ENCODE measurements at regions not wholly inside any gene's neighbourhood (a gene's known extent, or its start where the extent isn't known, plus 50 kb on each side); places are given as distances from the start of the nearest gene placed in this dataset.
"Not testable (repeated sequence)": the region's sequence is repeated elsewhere in the genome, so short reads cannot be mapped to it uniquely, and the experiment has no call there.

DNA sequence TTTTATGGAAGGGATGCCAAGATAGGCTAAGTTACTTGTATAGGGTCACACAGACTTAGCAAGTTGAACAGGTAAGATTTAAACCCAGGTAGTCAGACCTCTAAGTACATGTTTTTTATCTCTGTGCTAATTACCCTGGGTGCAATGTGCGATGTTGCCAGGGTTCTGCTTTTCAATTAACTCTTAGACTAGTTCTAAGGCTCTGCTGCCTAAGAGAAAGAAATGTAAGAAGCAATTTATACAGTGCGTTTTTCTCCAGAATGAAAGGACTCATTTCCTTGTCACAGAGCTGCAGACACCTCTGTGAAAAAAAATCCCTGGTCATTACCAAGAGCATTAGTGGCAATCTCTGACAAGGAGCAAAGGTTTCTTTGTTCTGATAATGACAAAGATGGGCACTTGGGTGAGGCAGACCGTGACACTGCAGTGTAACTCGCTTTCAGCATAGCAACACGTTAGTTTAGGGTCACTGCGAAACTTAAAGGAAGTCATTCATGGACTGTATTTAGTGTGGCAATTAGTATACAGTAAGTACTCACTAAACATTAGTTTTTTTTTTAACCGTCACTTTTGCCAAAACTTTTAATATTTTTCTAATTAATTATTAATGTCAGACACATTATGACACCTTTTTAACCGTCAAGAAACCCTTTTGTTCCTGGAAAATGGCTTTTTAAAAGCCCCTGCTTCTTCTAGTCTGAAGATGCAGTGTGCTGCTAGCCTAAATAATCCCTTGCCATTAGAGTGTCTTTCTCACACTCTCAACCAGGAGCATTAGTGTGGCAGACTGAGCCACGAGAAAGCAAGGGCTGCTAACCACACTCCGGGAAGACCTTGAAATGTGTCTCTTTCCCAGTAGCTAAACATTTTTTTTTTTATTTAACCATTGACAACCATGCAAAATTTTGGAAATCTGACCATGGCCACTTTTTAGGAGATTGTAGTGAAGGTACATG, 520.0 kb upstream of the C9orf72 start:
- DNase-seq, result no peak

DNA sequence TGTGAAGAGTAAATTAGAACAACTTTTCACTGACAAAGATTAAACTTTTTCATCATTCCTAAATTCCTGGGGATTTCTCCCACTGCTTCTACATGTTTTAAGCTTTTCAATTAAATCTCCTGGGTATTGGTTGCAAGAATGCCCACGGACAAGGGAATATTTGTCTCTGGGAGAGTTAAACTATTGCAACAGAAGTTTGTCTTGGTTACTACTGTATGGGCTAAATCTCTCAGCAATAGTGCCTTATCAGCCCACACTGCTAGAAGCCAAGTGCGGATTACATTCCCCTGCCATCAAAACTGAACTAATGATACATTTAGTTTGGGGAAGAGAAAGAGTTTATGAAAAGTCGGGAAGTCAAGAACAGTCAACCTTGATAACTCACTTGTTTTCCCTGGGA, 528.2 kb upstream of the C9orf72 start:
- no peak for DNase-seq

DNA sequence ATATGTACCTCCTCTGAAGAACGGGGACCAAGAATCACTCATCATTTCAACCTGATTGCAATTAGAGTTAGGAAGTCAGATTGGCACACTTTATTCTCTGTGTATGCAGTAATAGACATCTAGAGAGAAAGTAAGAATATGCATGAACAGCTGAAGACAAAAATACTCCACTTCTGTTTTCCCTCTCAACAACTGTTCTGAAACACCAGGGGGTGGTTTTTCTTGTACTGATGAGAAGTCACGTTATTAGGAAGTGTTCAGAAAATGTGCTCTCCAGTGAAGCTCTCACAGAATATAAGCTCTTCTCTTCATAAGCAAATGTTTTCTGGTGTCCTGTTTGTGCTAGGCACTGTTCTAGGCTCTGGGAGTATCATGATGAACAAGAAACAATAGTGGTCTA, 531.7 kb upstream of the C9orf72 start:
- no peak for DNase-seq

DNA sequence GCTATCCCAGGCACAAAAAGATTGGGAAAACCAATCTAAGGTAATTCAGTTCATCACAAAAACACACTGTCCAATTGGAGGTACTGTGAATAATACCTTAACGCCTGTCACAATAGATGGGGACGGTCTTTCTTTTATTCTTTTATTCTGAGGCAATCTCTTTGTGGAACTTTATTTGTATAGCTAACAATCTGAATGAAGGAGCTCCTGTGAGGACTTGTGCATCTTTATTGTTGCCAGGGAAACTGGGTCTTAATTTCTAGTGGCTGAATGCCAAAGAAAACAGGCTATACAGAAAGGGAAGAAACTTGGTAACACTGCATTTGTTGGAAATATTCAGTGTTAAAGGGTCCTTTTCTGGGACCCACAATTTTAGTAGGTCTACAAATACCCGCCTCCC, 546.9 kb upstream of the C9orf72 start:
- peak in 1 of 51 donors; percentile 9 for DNase-seq

DNA sequence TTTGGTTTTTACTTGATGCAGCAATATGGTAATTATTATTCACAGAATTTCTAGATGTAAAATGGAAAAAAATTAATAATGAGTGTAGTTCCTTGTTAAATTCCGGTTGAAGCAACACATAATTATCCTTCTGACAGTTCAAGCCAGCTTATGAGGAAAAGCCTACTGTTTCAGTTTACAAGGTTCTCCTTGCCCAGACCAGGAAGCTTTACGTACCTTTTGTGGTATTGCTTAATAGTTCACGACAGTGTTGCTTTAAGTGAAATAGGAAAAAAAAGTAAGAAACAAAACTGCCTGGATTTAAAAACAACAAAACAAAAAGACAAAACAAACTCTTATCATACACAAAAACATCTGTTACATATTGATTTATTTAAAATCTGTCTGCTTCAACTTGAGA, 547.3 kb upstream of the C9orf72 start:
- DNase-seq, result no peak

DNA sequence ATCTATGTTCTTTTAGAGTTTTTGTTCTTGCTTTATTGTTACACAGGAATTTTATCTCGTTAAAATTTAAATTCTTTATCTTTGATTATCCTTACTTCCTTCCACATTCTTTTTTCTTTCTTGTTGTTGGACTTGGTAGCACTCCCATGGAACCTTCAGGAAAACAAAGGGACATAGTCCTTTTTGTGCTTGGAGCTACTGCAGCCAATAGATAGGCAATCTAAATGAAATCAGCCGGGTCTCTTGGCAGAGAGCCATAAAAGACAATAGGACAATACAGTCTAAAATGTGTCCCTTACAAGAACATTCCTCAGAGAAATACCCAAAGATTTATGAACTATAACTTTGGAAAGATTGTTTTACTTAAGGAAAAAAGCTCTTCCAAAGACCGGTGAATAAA, 548.1 kb upstream of the C9orf72 start:
- DNase-seq, result no peak

DNA sequence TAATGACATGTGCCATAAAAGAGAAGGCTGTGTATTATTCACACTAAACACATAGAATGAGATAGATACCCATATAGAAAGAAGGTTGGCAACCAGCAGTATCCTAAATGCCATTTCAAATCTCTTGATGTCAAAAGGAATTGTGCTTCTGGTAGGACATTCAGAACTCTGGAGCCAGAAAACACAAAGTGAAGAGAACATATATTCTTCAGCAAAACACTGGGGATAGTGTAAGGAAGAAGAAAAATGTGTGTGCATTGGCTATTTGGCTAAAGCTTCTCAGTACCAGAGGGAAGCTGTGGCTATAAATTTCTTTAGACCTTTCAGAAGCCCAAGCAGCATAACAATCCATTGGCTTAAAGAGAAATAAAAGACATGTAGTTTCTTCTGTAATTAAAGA, 551.6 kb upstream of the C9orf72 start:
- no peak for DNase-seq

DNA sequence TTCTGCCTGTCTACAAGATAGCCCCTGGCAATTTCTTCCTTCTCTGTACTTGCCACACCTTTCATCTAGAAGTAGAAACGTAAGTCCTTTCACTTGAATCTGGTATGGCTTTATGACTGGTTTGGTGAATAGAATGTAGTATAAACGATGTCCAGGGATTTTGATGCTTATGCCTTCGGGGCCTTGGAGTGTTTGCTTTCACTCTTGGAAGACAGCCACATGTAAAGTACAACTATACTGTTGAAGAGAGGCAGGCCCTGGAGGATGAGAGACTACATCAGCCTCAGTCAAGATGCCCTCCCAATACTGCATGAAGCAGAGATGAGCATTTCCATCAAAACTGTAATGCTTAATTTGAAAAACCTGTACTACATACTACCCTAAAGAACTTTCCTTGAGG, 553.8 kb upstream of the C9orf72 start:
- no peak for DNase-seq

DNA sequence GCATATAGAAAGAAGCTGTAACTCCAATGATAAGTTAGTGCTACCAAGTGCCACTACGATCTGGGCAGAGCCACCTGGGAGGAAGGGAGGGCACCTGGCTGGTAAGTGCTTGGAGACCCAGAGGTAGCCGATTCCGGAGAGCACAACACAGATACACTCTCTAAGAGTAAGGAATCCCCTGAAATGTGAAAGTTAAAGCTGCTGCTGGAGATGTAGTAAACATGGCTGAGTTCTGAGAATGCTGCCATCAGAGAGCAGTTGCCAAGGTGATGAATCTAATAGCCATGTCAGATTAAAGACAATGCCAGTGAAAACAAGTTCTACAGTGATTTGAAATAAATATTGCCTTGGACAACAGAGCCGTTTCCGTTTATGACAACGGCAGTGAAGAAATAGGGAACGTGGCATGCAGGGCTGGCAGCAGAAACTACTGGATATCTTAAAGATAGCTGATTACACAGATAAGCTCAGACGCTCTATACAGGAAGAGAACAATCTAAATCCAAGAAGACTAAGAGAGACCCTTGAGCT, 561.2 kb upstream of the C9orf72 start:
- DNase-seq, result peak in 1 of 51 donors; percentile 2

DNA sequence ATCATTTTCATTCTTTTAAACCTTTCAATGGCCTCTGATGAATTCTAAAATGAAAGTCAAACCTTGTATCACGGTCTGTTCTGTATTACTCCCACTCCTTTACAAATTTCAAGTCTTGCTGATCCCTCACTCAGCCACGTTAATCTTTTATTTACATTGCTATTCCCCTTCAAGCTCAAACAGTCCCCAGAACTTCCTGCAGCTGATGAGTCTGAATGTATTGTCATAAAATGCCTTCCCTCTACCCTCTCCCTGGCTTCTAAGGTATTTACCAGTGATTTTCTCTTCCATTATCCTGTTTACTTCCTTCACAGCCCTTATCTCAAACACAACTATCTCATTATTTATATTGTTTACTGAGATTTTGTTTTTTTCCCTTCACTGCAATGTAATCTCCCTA, 562.3 kb upstream of the C9orf72 start:
- DNase-seq, result no peak

DNA sequence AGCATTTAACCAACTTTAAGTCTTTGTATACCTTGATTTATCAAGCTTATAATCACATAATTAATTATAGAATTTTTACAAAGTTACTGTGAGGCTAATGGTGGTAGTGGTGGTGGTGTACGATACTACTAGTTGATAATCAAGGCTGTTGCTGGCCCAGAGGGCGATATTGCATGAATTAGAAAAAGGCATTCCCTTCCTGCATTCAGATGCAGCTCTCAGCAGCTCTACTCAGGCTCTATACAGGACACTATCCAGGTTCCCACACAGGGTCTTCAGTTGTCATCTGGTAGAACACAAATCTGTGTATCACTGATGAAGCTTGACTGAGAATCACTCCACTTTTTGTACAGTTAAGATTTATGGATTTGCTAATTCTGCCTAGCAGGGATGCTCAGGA, 562.8 kb upstream of the C9orf72 start:
- DNase-seq, result no peak

DNA sequence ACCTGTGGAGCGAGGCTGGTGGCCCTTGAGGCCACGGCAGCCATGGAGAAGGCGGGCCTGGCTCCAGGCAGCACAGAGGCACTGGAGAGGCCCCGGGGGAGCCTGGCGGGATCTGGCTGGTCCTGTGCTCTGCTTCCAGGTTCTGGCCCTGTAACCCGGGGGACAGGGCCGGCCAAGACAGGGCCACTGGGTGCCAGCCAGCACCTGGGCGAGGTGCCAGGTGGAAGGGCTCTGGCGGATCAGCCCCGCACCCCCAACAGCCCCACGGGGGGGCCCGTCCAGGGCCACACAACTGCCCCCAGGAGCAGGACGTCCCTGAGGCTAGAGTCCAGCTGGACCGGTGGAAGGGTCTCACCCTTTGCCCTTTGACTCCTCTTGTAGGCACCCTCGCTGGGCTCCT, 574.1 kb upstream of the C9orf72 start:
- DNase-seq, result not testable (repeated sequence)

DNA sequence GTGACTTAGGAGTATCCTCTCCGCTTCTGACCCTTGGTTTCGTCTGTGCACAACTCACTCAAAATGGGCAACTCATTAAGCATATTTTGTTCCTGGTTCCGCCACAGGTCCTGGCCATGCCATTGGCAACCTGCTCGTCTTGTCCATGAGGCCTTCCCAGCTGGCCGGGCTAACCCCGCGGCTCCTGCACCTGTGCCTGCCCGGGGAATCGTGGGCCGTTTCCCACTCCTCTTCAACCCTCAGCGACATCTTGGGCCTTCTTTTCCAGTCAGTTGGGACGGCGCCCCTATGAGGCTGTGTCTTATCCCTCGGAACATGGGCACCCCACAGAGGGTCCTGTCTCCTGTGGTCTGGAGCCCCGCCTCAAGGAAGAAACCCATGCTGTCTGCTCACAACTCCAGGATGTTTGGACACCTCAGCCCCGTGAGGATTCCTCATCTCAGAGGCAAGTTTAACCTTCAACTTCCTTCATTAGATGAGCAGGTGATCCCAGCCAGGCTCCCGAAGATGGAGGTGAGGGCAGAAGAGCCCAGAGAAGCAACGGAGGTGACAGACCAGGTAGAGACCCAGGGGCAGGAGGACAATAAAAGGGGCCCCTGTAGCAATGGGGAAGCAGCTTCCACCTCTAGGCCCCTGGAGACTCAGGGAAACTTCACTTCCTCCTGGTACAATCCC, 574.8 kb upstream of the C9orf72 start:
- not testable (repeated sequence) for DNase-seq

DNA sequence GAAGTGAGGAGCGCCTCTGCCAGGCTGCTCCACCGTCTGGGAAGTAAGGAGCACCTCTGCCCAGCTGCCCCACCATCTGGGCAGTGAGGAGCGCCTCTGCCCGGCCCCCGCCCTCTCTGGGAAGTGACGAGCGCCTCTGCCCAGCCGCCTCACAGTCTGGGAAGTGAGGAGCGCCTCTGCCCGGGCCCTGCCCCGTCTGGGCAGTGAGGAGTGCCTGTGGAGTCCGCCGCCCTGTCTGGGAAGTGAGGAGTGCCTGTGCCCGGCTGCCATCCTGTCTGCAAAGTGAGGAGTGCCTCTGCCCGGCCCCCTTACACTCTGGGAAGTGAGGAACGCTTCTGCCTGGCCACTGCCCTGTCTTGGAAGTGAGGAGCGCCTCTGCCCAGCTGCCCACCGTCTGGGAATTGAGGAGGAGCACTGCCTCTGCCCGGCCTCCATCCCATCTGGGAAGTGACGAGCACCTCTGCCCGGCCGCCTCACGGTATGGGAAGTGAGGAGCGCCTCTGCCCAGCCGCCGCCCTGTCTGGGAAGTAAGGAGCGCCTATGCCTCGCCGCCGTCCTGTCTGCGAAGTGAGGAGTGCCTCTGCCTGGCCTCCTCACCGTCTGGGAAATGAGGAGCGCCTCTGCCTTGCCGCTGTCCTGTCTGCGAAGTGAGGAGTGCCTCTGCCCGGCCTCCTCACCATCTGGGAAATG, 576.2 kb upstream of the C9orf72 start:
- not testable (repeated sequence) for DNase-seq

DNA sequence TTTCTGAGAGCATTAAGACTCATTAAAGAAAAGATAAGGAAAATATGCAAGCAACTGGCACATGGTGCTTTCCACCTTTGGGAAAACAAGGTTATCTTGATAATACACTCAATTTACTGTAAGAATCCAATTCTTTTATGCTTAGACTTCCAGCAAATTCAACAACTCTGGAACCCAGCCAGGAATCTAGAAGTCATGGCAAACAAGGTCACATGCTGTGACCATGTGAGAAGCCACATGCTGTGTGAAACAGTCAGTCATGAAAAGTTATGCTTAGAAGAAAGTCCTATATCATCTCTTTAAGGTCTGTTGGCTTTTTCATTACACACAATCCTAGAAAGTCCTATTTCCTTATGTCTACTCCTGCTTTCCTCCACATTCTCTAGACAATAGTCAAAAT, 581.8 kb upstream of the C9orf72 start:
- no peak for DNase-seq

DNA sequence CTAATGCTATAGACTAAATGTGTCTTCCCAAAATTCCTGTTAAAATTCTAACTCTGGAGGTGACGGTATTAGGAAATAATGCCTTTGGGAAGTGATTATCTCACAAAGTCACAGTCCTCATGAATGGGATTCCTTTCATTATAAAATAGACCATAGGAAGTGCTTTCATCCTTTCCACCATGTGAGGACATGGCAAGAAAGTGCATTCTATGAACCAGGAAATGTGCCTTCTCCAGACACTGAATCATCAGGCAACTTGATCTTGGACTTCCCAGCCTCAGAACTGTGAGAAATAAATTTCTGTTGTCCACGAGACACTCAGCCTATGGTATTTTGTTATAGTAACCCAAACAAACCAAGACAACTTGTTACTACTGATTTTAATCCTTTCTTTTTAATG, 582.4 kb upstream of the C9orf72 start:
- no peak for DNase-seq

DNA sequence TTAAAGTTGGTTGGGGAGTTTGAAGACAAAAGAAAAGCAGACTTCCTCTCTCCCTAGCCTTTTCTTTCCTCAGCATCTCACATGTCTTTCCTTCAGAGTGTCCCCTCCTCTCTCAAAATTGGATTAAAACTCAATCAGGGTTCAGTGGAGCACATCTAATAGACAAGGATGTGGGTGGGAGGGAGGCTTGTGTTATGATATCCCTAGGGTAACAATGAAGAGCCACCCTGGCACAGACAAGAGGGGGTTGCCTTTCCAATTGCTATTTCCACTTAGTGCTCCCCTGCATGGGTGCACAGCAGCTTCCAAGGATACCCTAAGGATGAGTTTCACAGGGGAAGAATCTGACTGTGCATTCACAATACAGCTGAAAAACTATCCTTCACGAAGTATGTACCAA, 585.2 kb upstream of the C9orf72 start:
- DNase-seq, result no peak

DNA sequence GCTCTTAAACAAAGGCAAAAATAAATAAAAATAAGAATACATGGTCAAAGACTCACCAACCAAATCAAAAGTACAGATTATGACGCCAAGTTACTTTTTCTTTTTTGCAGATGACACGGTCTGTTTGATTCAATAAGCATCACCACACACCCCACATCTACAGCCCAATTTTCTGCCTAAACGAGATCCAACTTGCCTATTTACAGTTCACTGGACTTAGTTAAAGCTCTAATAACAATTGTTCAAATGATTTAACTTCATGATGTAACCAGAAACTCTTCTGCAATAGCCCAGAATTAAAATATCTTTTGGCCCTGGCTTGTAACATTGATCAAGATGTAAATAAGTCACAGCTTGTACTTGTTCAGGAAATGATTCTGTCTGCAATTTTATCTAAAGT, 590.3 kb upstream of the C9orf72 start:
- no peak for DNase-seq

DNA sequence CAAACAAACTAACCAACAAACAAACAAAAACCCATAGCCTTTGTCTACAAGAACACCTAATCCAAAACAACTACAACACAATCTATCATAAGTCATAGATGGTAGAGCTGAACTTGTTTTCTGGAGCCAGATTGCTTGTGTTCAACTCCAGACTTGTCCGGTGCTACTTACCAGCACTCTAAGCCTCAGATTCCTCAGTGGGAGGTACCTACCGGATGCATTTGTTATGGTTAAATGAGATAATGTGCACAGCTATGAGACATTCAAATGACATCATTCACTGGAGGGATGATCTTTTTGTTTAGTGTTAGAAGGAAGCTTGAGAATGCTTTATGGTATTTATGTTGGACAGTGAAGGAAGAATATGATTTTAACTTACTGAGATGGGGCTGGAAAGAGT, 592.9 kb upstream of the C9orf72 start:
- DNase-seq, result no peak

DNA sequence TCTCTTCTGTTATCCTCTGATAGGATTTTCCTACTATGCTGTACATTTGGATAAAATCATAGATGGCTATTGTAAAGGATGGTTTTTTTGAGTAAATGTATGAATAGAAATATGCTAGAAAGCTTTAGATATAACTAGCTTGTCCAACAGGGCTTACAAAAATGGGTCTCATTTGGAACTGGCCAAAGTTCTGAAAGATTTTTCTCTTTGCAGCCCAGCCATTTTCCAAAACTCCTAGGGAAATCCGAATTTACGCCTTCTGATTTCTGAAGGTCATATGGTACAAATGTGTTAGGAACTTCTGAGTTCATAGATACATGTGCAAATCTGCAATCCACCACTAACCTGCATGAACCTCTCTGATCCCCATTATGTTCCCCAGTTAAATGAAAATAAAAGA, 603.9 kb upstream of the C9orf72 start:
- no peak for DNase-seq

DNA sequence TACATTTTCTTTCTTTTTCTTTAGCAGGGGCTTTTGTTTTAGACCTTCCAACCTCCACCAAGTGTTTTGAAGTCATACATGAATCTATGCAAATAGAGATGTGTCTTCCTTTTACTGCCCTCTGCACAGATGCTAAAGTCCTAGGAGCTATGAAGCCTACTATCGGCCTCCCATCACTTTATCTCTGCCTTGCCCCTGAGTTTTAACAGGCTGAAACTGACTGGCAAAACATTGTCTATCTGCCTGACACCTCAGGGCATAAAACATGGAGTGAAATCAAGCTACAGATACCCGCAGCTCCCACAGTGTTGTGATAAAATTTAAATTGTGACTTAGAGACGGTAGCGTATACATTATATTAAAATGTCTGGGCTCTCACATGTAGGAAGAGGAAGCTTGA, 604.6 kb upstream of the C9orf72 start:
- DNase-seq, result no peak

DNA sequence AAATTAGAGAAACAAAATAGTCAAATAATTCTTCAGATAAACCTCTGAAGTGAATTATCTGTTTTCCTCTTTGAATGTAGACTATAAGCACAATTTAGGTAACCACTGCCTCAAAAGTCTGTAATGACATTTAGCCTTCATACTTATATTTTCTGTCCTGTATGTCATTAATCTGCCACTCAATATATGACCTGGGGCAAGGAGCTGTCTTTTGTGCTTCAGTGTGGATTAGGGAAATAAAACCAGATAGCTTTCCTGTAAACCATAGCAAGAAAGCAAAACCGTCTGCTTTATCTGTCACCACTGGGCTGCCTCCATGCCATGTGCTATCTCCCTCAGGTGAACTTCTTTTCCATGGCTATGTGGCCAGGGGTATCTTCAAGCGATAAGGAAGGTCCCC, 606.6 kb upstream of the C9orf72 start:
- DNase-seq, result no peak
